ENCODE measurements at regions not wholly inside any gene's neighbourhood (a gene's known extent, or its start where the extent isn't known, plus 50 kb on each side); places are given as distances from the start of the nearest gene placed in this dataset.

GRCh38 chr16:5762362-5762761, 664.8 kb upstream of the EEF2KMT start:
- no peak for TF ChIP-seq CTCF (IDR thresholded peaks at IDR 0.05; ENCODE audit: poor library complexity, severe bottlenecking)
- no peaks in the 10 kb centered on the region for H3K36me3 ChIP-seq (ENCODE audit: low read depth)
- H3K4me3 ChIP-seq (ENCODE audit: severe bottlenecking): no peak overlapping the region
- no peaks in the 10 kb centered on the region for H3K4me1 ChIP-seq (ENCODE audit: insufficient read depth, poor library complexity, severe bottlenecking)
- peaks cover 4% of the 10 kb centered on the region for H3K27me3 ChIP-seq (ENCODE audit: insufficient read depth, poor library complexity, severe bottlenecking)
- H3K9me3 ChIP-seq (ENCODE audit: severe bottlenecking): no peaks in the 10 kb centered on the region
- no peak for ATAC-seq (ENCODE audit: low read depth)
- no peak overlapping the region for H3K27ac ChIP-seq (ENCODE audit: poor library complexity, severe bottlenecking)
- no peak for DNase-seq (ENCODE audit: low spot score)

GRCh38 chr16:5761592-5761991, 664.0 kb upstream of the EEF2KMT start:
- H3K9me3 ChIP-seq (ENCODE audit: severe bottlenecking): no peaks in the 10 kb centered on the region
- DNase-seq (ENCODE audit: low spot score) (no peak), ATAC-seq (ENCODE audit: low read depth) (no peak)
- peaks cover 4% of the 10 kb centered on the region for H3K27me3 ChIP-seq (ENCODE audit: insufficient read depth, poor library complexity, severe bottlenecking)
- no peak overlapping the region for H3K27ac ChIP-seq (ENCODE audit: poor library complexity, severe bottlenecking)
- no peaks in the 10 kb centered on the region for H3K4me1 ChIP-seq (ENCODE audit: insufficient read depth, poor library complexity, severe bottlenecking)
- TF ChIP-seq CTCF (IDR thresholded peaks at IDR 0.05; ENCODE audit: poor library complexity, severe bottlenecking): no peak
- no peaks in the 10 kb centered on the region for H3K36me3 ChIP-seq (ENCODE audit: low read depth)
- no peak overlapping the region for H3K4me3 ChIP-seq (ENCODE audit: severe bottlenecking)

GRCh38 chr16:5758281-5758680, 660.7 kb upstream of the EEF2KMT start:
- Histone ChIP-seq H3K9me3 (ENCODE audit: severe bottlenecking) (no peaks in the 10 kb centered on the region), H3K4me1 (ENCODE audit: insufficient read depth, poor library complexity, severe bottlenecking) (no peaks in the 10 kb centered on the region), H3K27me3 (ENCODE audit: insufficient read depth, poor library complexity, severe bottlenecking) (peaks cover 6% of the 10 kb centered on the region), H3K4me3 (ENCODE audit: severe bottlenecking) (no peak overlapping the region), H3K36me3 (ENCODE audit: low read depth) (no peaks in the 10 kb centered on the region), H3K27ac (ENCODE audit: poor library complexity, severe bottlenecking) (no peak overlapping the region)
- DNase-seq (ENCODE audit: low spot score) (no peak), ATAC-seq (ENCODE audit: low read depth) (no peak)
- no peak for TF ChIP-seq CTCF (IDR thresholded peaks at IDR 0.05; ENCODE audit: poor library complexity, severe bottlenecking)

GRCh38 chr16:5756969-5757368, 659.4 kb upstream of the EEF2KMT start:
- DNase-seq (ENCODE audit: low spot score): no peak
- Histone ChIP-seq H3K4me3 (ENCODE audit: severe bottlenecking) (no peak overlapping the region), H3K36me3 (ENCODE audit: low read depth) (no peaks in the 10 kb centered on the region), H3K4me1 (ENCODE audit: insufficient read depth, poor library complexity, severe bottlenecking) (no peaks in the 10 kb centered on the region), H3K27ac (ENCODE audit: poor library complexity, severe bottlenecking) (no peak overlapping the region), H3K9me3 (ENCODE audit: severe bottlenecking) (no peaks in the 10 kb centered on the region), H3K27me3 (ENCODE audit: insufficient read depth, poor library complexity, severe bottlenecking) (peaks cover 6% of the 10 kb centered on the region)
- TF ChIP-seq CTCF (IDR thresholded peaks at IDR 0.05; ENCODE audit: poor library complexity, severe bottlenecking): peak; percentile 23
- no peak for ATAC-seq (ENCODE audit: low read depth)

GRCh38 chr16:5753381-5753780, 655.8 kb upstream of the EEF2KMT start:
- DNase-seq (ENCODE audit: low spot score) (no peak), ATAC-seq (ENCODE audit: low read depth) (no peak)
- Histone ChIP-seq H3K9me3 (ENCODE audit: severe bottlenecking) (no peaks in the 10 kb centered on the region), H3K36me3 (ENCODE audit: low read depth) (no peaks in the 10 kb centered on the region), H3K27me3 (ENCODE audit: insufficient read depth, poor library complexity, severe bottlenecking) (peaks cover 13% of the 10 kb centered on the region), H3K4me3 (ENCODE audit: severe bottlenecking) (no peak overlapping the region), H3K4me1 (ENCODE audit: insufficient read depth, poor library complexity, severe bottlenecking) (no peaks in the 10 kb centered on the region), H3K27ac (ENCODE audit: poor library complexity, severe bottlenecking) (no peak overlapping the region)
- no peak for TF ChIP-seq CTCF (IDR thresholded peaks at IDR 0.05; ENCODE audit: poor library complexity, severe bottlenecking)
